Right lobe of liver (tissue), 6 donors: ENCODE measurements at regions not wholly inside any gene's neighbourhood (a gene's known extent, or its start where the extent isn't known, plus 50 kb on each side); places are given as distances from the start of the nearest gene placed in this dataset.
A peak's percentile ranks its signal among the peaks of the same experiment; 100 is the strongest.
"Not testable (repeated sequence)": the region's sequence is repeated elsewhere in the genome, so short reads cannot be mapped to it uniquely, and the experiment has no call there.

Experiments
- ATAC-seq, 4 donors: fragments of 200-7000 bp; cut with Tn5 transposase; one replicate each; pipeline ENCODE4 v1.9.1; 2020; ENCODE audit warnings: mild to moderate bottlenecking in 4 of 4, moderate library complexity in 4 of 4
- DNase-seq, 3 donors: peaks; one replicate each; pipeline ENCODE4 v3.0.0-alpha.2; 2020
- H3K27ac ChIP-seq, 3 donors: fragments of 200-600 bp; one replicate each; pipeline ENCODE4 v1.8.0; 2022
- H3K27me3 ChIP-seq, 2 donors: fragments of 200-600 bp; one replicate each; pipeline ENCODE4 v1.8.0; 2022
- H3K36me3 ChIP-seq, 4 donors: fragments of 200-600 bp; sonication (generic) in 1 of 4; one replicate each; pipeline versions ENCODE4 v1.5.1 to v1.8.0; 2017 to 2022; ENCODE audit warnings: control low read depth in 1 of 4
- H3K4me1 ChIP-seq, 4 donors: fragments of 200-600 bp; sonication (generic) in 1 of 4; one replicate each; pipeline versions ENCODE4 v1.5.1 to v1.8.0; 2017 to 2022; ENCODE audit warnings: control low read depth in 1 of 4
- H3K4me3 ChIP-seq, 3 donors: fragments of 200-600 bp; one replicate each; pipeline ENCODE4 v1.8.0; 2022
- H3K9me3 ChIP-seq, 4 donors: fragments of 200-600 bp; sonication (generic) in 1 of 4; one replicate each; pipeline versions ENCODE4 v1.5.1 to v1.8.0; 2017 to 2022; ENCODE audit warnings: control low read depth in 1 of 4
- POLR2A ChIP-seq: fragments of 450-650 bp; IDR thresholded peaks from one replicate; pipeline ENCODE4 v1.6.1; 2017; ENCODE audit warnings: antibody characterized with exemption, mild to moderate bottlenecking
- WGBS: methylation state at CpG from one replicate; pipeline ENCODE4 v1.1.6; 2018; ENCODE audit warnings: low coverage, low lambda C conversion rate; ENCODE audit not compliant: insufficient coverage; ENCODE audit errors: missing lambda C conversion rate; 5-methylcytosine and 5-hydroxymethylcytosine counted together
- intact Hi-C, 2 donors: fragments of 100-400 bp; cut with DNase I; formaldehyde crosslinking; loops; one replicate each; pipeline versions ENCODE4 v1.11.2 to v1.14.1; 2022
- TF ChIP-seq, protein P1 (sequence below), 4 donors: fragments of 200-600 bp in 3 of 4; fragments of 450-650 bp in 1 of 4; IDR thresholded peaks; one replicate each; pipeline versions ENCODE4 v1.5.1 to v1.8.0; 2016 to 2022; ENCODE audit warnings: antibody characterized with exemption in 4 of 4, mild to moderate bottlenecking in 2 of 4
- donor health status: DM: no; HTN: yes; CAD: no.
- donor health status: DM: no; HTN: no; CAD: no.
- donor health status: DM: no; HTN: no; CAD: no.
- donor health status: DM: no; HTN: yes; CAD: no.
- donor health status: DM: no; HTN: yes; CAD: no.

DNA sequence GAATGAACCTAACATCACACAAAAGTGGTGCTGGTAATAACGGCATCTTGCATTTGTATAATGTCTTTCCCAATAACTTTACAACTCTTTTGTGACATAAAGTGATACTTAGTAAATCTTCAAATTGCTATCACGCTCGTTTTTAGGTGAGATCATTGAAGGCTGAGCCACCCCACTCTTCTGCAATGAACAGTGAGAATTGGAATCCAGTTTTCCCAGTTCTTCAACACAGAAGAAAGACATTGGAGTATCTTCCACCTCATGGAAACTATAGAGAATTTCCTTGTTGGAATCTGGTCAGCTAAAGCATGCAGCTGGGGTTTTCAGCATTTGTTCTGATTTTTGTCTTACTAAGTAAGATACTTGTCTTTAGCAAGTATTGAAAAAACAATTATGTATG is 59.9 kb upstream of the NRIP1 start:
- H3K4me3 ChIP-seq = no peak overlapping the region
- ATAC-seq (no peak), DNase-seq (no peak)
- intact Hi-C loops = no loop called here
- H3K4me1 ChIP-seq = peaks cover 0 to 26% (median 6%) of the 10 kb centered on the region in 4 donors
- no peaks in the 10 kb centered on the region for H3K9me3 ChIP-seq
- H3K27ac ChIP-seq = no peak overlapping the region
- no peaks in the 10 kb centered on the region for H3K27me3 ChIP-seq
- 93% methylated on average over 3 of the region's 3 CpGs for WGBS
- H3K36me3 ChIP-seq = no peaks in the 10 kb centered on the region
- TF ChIP-seq, protein P1, sequence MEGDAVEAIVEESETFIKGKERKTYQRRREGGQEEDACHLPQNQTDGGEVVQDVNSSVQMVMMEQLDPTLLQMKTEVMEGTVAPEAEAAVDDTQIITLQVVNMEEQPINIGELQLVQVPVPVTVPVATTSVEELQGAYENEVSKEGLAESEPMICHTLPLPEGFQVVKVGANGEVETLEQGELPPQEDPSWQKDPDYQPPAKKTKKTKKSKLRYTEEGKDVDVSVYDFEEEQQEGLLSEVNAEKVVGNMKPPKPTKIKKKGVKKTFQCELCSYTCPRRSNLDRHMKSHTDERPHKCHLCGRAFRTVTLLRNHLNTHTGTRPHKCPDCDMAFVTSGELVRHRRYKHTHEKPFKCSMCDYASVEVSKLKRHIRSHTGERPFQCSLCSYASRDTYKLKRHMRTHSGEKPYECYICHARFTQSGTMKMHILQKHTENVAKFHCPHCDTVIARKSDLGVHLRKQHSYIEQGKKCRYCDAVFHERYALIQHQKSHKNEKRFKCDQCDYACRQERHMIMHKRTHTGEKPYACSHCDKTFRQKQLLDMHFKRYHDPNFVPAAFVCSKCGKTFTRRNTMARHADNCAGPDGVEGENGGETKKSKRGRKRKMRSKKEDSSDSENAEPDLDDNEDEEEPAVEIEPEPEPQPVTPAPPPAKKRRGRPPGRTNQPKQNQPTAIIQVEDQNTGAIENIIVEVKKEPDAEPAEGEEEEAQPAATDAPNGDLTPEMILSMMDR (IDR thresholded peaks at IDR 0.05) = no peak
- TF ChIP-seq POLR2A = no peak

GRCh38 chr21:15126948-15127347 is 62.1 kb upstream of the NRIP1 start:
- Histone ChIP-seq H3K4me3 (no peak overlapping the region), H3K4me1 (peaks cover 0 to 18% (median 3%) of the 10 kb centered on the region in 4 donors), H3K9me3 (no peaks in the 10 kb centered on the region), H3K27ac (no peak overlapping the region), H3K36me3 (no peaks in the 10 kb centered on the region), H3K27me3 (no peaks in the 10 kb centered on the region)
- intact Hi-C loops = no loop called here
- ATAC-seq (peak in 1 of 4 donors; percentile 18), DNase-seq (no peak)
- no peak for TF ChIP-seq POLR2A
- TF ChIP-seq, protein P1 (IDR thresholded peaks at IDR 0.05) = no peak
- 35% methylated on average over 2 of the region's 3 CpGs for WGBS

GRCh38 chr21:15127437-15127836 is 62.6 kb upstream of the NRIP1 start:
- no peaks in the 10 kb centered on the region for H3K9me3 ChIP-seq
- no peaks in the 10 kb centered on the region for H3K36me3 ChIP-seq
- no peak overlapping the region for H3K4me3 ChIP-seq
- H3K27me3 ChIP-seq = no peaks in the 10 kb centered on the region
- no peak overlapping the region for H3K27ac ChIP-seq
- DNase-seq = no peak
- peak in 3 of 4 donors; percentile 24 to 39 (median 29) for ATAC-seq
- TF ChIP-seq, protein P1 (IDR thresholded peaks at IDR 0.05) = no peak
- no peak for TF ChIP-seq POLR2A
- peaks cover 0 to 13% (median 2%) of the 10 kb centered on the region in 4 donors for H3K4me1 ChIP-seq
- intact Hi-C loops = no loop called here

GRCh38 chr21:15128267-15128666 is 63.5 kb upstream of the NRIP1 start:
- Histone ChIP-seq H3K4me1 (peaks cover 0 to 10% (median 2%) of the 10 kb centered on the region in 4 donors), H3K27me3 (no peaks in the 10 kb centered on the region), H3K4me3 (no peak overlapping the region), H3K27ac (no peak overlapping the region), H3K9me3 (no peaks in the 10 kb centered on the region), H3K36me3 (no peaks in the 10 kb centered on the region)
- intact Hi-C loops = no loop called here
- no peak for TF ChIP-seq POLR2A
- TF ChIP-seq, protein P1 (IDR thresholded peaks at IDR 0.05) = no peak
- ATAC-seq (no peak), DNase-seq (no peak)
- 67% methylated on average over 1 of the region's 1 CpG for WGBS

GRCh38 chr21:15128714-15129113 is 63.9 kb upstream of the NRIP1 start:
- ATAC-seq, H3K36me3 ChIP-seq, H3K27me3 ChIP-seq, H3K27ac ChIP-seq, DNase-seq, intact Hi-C loops, H3K9me3 ChIP-seq, H3K4me3 ChIP-seq, H3K4me1 ChIP-seq: not testable (repeated sequence)
